Neural cell (in vitro differentiated cells): ENCODE measurements at regions not wholly inside any gene's neighbourhood (a gene's known extent, or its start where the extent isn't known, plus 50 kb on each side); places are given as distances from the start of the nearest gene placed in this dataset.

Experiments used
- H2AFZ ChIP-seq: fragments of 200-600, 300-800 bp; sonication (generic), shearing (Covaris generic); 2 replicates; pipeline ENCODE4 v1.6.0; 2014; ENCODE audit warnings: low read depth, mild to moderate bottlenecking, antibody characterized with exemption, low read length, moderate library complexity
- H3F3A ChIP-seq: fragments of 200-600 bp; shearing (Covaris generic); 2 replicates; pipeline ENCODE4 v1.6.1; 2016; ENCODE audit warnings: mild to moderate bottlenecking, moderate library complexity, mixed read lengths, antibody characterized with exemption, low read length; ENCODE audit not compliant: insufficient read depth, poor library complexity, severe bottlenecking
- H3K27ac ChIP-seq: fragments of 200-600, 300-800 bp; sonication (generic), shearing (Covaris generic); 2 replicates; pipeline ENCODE4 v1.5.1; 2014; ENCODE audit warnings: mild to moderate bottlenecking, low read length, moderate library complexity
- H3K27me3 ChIP-seq: fragments of 300-800, 200-600 bp; sonication (generic), shearing (Covaris generic); 2 replicates; pipeline ENCODE4 v1.6.0; 2014; ENCODE audit warnings: mild to moderate bottlenecking, low read depth, low read length, moderate library complexity; ENCODE audit not compliant: insufficient read depth
- H3K36me3 ChIP-seq: fragments of 300-800, 200-600 bp; sonication (generic), shearing (Covaris generic); 2 replicates; pipeline ENCODE4 v1.5.1; 2014; ENCODE audit warnings: mild to moderate bottlenecking, antibody characterized with exemption, low read length, moderate library complexity; ENCODE audit not compliant: insufficient read depth
- H3K4me2 ChIP-seq: fragments of 300-800, 200-600 bp; sonication (generic), shearing (Covaris generic); 2 replicates; pipeline ENCODE4 v1.6.0; 2014; ENCODE audit warnings: mild to moderate bottlenecking, low read length
- H3K4me3 ChIP-seq: fragments of 300-800, 200-600 bp; sonication (generic), shearing (Covaris generic); 2 replicates; pipeline ENCODE4 v1.5.1; 2014; ENCODE audit warnings: mild to moderate bottlenecking, low read length, moderate library complexity
- H3K79me2 ChIP-seq: fragments of 200-600 bp; shearing (Covaris generic); replicated peaks from 2 replicates; pipeline ENCODE4 v1.6.0; 2014; ENCODE audit warnings: mild to moderate bottlenecking, low read length, moderate library complexity; ENCODE audit not compliant: insufficient read depth
- H3K9ac ChIP-seq: fragments of 300-800, 200-600 bp; sonication (generic), shearing (Covaris generic); 2 replicates; pipeline ENCODE4 v1.6.1; 2016; ENCODE audit warnings: mild to moderate bottlenecking, low read length, mixed read lengths
- H3K9me2 ChIP-seq: fragments of 200-600 bp; shearing (Covaris generic); 2 replicates; pipeline ENCODE4 v1.6.1; 2016; ENCODE audit warnings: mild to moderate bottlenecking, low read length, mixed read lengths; ENCODE audit not compliant: insufficient read depth
- H3K9me3 ChIP-seq: fragments of 200-600, 300-800 bp; sonication (generic), shearing (Covaris generic); 2 replicates; pipeline ENCODE4 v1.6.1; 2016; ENCODE audit warnings: mild to moderate bottlenecking, mixed run types, low read length, moderate library complexity, mixed read lengths
- H4K20me1 ChIP-seq: fragments of 200-600 bp; shearing (Covaris generic); 2 replicates; pipeline ENCODE4 v1.6.1; 2016; ENCODE audit warnings: mild to moderate bottlenecking, mixed run types; ENCODE audit not compliant: insufficient read depth
- CTCF ChIP-seq: fragments of 450-650 bp; IDR thresholded peaks from 2 replicates; pipeline ENCODE4 v1.5.1; 2014; ENCODE audit warnings: antibody characterized with exemption, mild to moderate bottlenecking, moderate library complexity; ENCODE audit not compliant: poor library complexity, severe bottlenecking
- EP300 ChIP-seq: fragments of 450-650 bp; conservative IDR thresholded peaks from 2 replicates; pipeline ENCODE4 v1.6.1; 2014; ENCODE audit warnings: antibody characterized with exemption, mild to moderate bottlenecking, moderate library complexity; ENCODE audit not compliant: poor library complexity, severe bottlenecking
- EZH2 ChIP-seq: fragments of 200-600, 300-800 bp; shearing (Covaris generic), sonication (generic); IDR thresholded peaks from 2 replicates; pipeline ENCODE4 v1.6.1; 2014; ENCODE audit warnings: antibody characterized with exemption, low read length, borderline replicate concordance, mild to moderate bottlenecking; ENCODE audit not compliant: insufficient read depth, poor library complexity, severe bottlenecking
- MXI1 ChIP-seq: fragments of 450-650 bp; conservative IDR thresholded peaks from 2 replicates; pipeline ENCODE4 v1.6.1; 2014; ENCODE audit warnings: antibody characterized with exemption, mild to moderate bottlenecking; ENCODE audit not compliant: poor library complexity, severe bottlenecking
- POLR2AphosphoS5 ChIP-seq: IDR thresholded peaks from 2 replicates; pipeline ENCODE4 v1.6.1; 2012
- RAD21 ChIP-seq: fragments of 450-650 bp; conservative IDR thresholded peaks from 2 replicates; pipeline ENCODE4 v1.6.1; 2014; ENCODE audit warnings: antibody characterized with exemption, mild to moderate bottlenecking, moderate library complexity
- REST ChIP-seq: IDR thresholded peaks from 2 replicates; pipeline ENCODE4 v1.6.1; 2012; ENCODE audit warnings: borderline replicate concordance
- SMC3 ChIP-seq: fragments of 450-650 bp; conservative IDR thresholded peaks from 2 replicates; pipeline ENCODE4 v1.6.1; 2014; ENCODE audit warnings: antibody characterized with exemption, mild to moderate bottlenecking, moderate library complexity; ENCODE audit not compliant: poor library complexity
- TAF1 ChIP-seq: IDR thresholded peaks from 2 replicates; pipeline ENCODE4 v1.6.1; 2012; ENCODE audit warnings: low read depth

- no peaks in the 10 kb centered on the region for H3K9me3 ChIP-seq
- H2AFZ ChIP-seq = no peak overlapping the region
- H3K27me3 ChIP-seq = no peaks in the 10 kb centered on the region
- no peaks in the 10 kb centered on the region for H3K79me2 ChIP-seq
- H3K9me2 ChIP-seq = no peaks in the 10 kb centered on the region
- no peak overlapping the region for H3K4me3 ChIP-seq
- no peak overlapping the region for H3K9ac ChIP-seq
- no peak overlapping the region for H3K27ac ChIP-seq
- H3F3A ChIP-seq = no peaks in the 10 kb centered on the region
- no peak overlapping the region for H3K4me2 ChIP-seq
- TF ChIP-seq REST (no peak), MXI1 (no peak), EZH2 (no peak), CTCF (no peak), TAF1 (no peak), RAD21 (no peak), EP300 (no peak), SMC3 (no peak), POLR2AphosphoS5 (no peak)
- H3K36me3 ChIP-seq = no peaks in the 10 kb centered on the region
- no peaks in the 10 kb centered on the region for H4K20me1 ChIP-seq
Measured at GRCh38 chr2:23036629-23037028, 348.4 kb upstream of the KLHL29 start.

GRCh38 chr2:23037596-23037995 is 347.4 kb upstream of the KLHL29 start:
- Histone ChIP-seq H3F3A (no peaks in the 10 kb centered on the region), H3K36me3 (no peaks in the 10 kb centered on the region), H3K4me2 (no peak overlapping the region), H4K20me1 (no peaks in the 10 kb centered on the region), H3K27me3 (no peaks in the 10 kb centered on the region), H2AFZ (no peak overlapping the region), H3K9me2 (no peaks in the 10 kb centered on the region), H3K9me3 (no peaks in the 10 kb centered on the region), H3K4me3 (no peak overlapping the region), H3K79me2 (no peaks in the 10 kb centered on the region), H3K9ac (no peak overlapping the region), H3K27ac (no peak overlapping the region)
- no peak for TF ChIP-seq CTCF
- TF ChIP-seq TAF1 = no peak
- TF ChIP-seq SMC3 = no peak
- TF ChIP-seq EP300 = no peak
- no peak for TF ChIP-seq POLR2AphosphoS5
- TF ChIP-seq MXI1 = no peak
- no peak for TF ChIP-seq EZH2
- TF ChIP-seq REST = no peak
- no peak for TF ChIP-seq RAD21
